ENCODE measurements at regions not wholly inside any gene's neighbourhood (a gene's known extent, or its start where the extent isn't known, plus 50 kb on each side); places are given as distances from the start of the nearest gene placed in this dataset.

GRCh38 chr10:28188526-28188925, 114.3 kb downstream of the MPP7 start:
- no peak for FAIRE-seq
- Histone ChIP-seq H3K27me3 (ENCODE audit: control insufficient read depth, insufficient read depth, low read length) (no peaks in the 10 kb centered on the region), H3K4me3 (ENCODE audit: low read depth, low read length) (no peak overlapping the region), H3K36me3 (ENCODE audit: control insufficient read depth, insufficient read depth, low read length) (no peaks in the 10 kb centered on the region)
- DNase-seq (ENCODE audit: low read depth), result no peak
- no peak for TF ChIP-seq CTCF (IDR thresholded peaks at IDR 0.05; ENCODE audit: insufficient read depth, low read length, severe bottlenecking)

- H3K36me3 ChIP-seq (ENCODE audit: control insufficient read depth, insufficient read depth, low read length), result no peaks in the 10 kb centered on the region
- no peak for DNase-seq (ENCODE audit: low read depth)
- H3K4me3 ChIP-seq (ENCODE audit: low read depth, low read length), result no peak overlapping the region
- TF ChIP-seq CTCF (IDR thresholded peaks at IDR 0.05; ENCODE audit: insufficient read depth, low read length, severe bottlenecking), result no peak
- H3K27me3 ChIP-seq (ENCODE audit: control insufficient read depth, insufficient read depth, low read length), result no peaks in the 10 kb centered on the region
- FAIRE-seq, result no peak
Measured at GRCh38 chr10:28186887-28187578, 115.8 kb downstream of the MPP7 start.

- no peak overlapping the region for H3K4me3 ChIP-seq (ENCODE audit: low read depth, low read length)
- FAIRE-seq (no peak), DNase-seq (ENCODE audit: low read depth) (no peak)
- no peaks in the 10 kb centered on the region for H3K36me3 ChIP-seq (ENCODE audit: control insufficient read depth, insufficient read depth, low read length)
- no peaks in the 10 kb centered on the region for H3K27me3 ChIP-seq (ENCODE audit: control insufficient read depth, insufficient read depth, low read length)
- TF ChIP-seq CTCF (IDR thresholded peaks at IDR 0.05; ENCODE audit: insufficient read depth, low read length, severe bottlenecking), result no peak
Measured at GRCh38 chr10:28186461-28186860, 116.4 kb downstream of the MPP7 start.

- FAIRE-seq, result no peak
Measured at GRCh38 chr10:28184810-28185209, 118.1 kb downstream of the MPP7 start.

GRCh38 chr10:28181478-28182096, 121.3 kb downstream of the MPP7 start:
- Histone ChIP-seq H3K36me3 (ENCODE audit: control insufficient read depth, insufficient read depth, low read length) (no peaks in the 10 kb centered on the region), H3K4me3 (ENCODE audit: low read depth, low read length) (no peak overlapping the region), H3K27me3 (ENCODE audit: control insufficient read depth, insufficient read depth, low read length) (no peaks in the 10 kb centered on the region)
- DNase-seq (ENCODE audit: low read depth) (no peak), FAIRE-seq (no peak)
- TF ChIP-seq CTCF (IDR thresholded peaks at IDR 0.05; ENCODE audit: insufficient read depth, low read length, severe bottlenecking), result no peak

More at GRCh38 chr10:28184810-28185209, 118.1 kb downstream of the MPP7 start:
- no peaks in the 10 kb centered on the region for H3K27me3 ChIP-seq (ENCODE audit: control insufficient read depth, insufficient read depth, low read length)
- H3K4me3 ChIP-seq (ENCODE audit: low read depth, low read length), result no peak overlapping the region
- no peak for DNase-seq (ENCODE audit: low read depth)
- no peak for TF ChIP-seq CTCF (IDR thresholded peaks at IDR 0.05; ENCODE audit: insufficient read depth, low read length, severe bottlenecking)
- H3K36me3 ChIP-seq (ENCODE audit: control insufficient read depth, insufficient read depth, low read length), result no peaks in the 10 kb centered on the region

Measured in bronchial epithelial cell (primary cell).